Activated CD8-positive, alpha-beta T cell treated with anti-CD3 and anti-CD28 coated beads for 36 hours (primary cell): ENCODE measurements at regions not wholly inside any gene's neighbourhood (a gene's known extent, or its start where the extent isn't known, plus 50 kb on each side); places are given as distances from the start of the nearest gene placed in this dataset.

ENCODE experiments used
- ATAC-seq: fragments of 200-7000 bp; cut with Tn5 transposase; one replicate; pipeline ENCODE4 v1.10.0; 2021; ENCODE audit warnings: mild to moderate bottlenecking, moderate library complexity
- CTCF ChIA-PET: fragments of 350-600 bp; sonication (Branson Sonifier 250); formaldehyde crosslinking; loops from one replicate; lab custom pipeline; 2021; ENCODE audit warnings: antibody characterized with exemption; lab: Charles Lee
- POLR2A ChIA-PET: fragments of 350-600 bp; sonication (Branson Sonifier 250); formaldehyde crosslinking; loops from one replicate; lab custom pipeline; 2021; ENCODE audit warnings: antibody characterized with exemption; lab: Charles Lee
- DNase-seq: peaks from one replicate; pipeline ENCODE4 v3.0.0-alpha.2; 2020
- H3K27ac Mint-ChIP-seq: one replicate; pipeline ENCODE4 v1.8.0; 2021; ENCODE audit warnings: mild to moderate bottlenecking, mixed read lengths
- H3K27me3 Mint-ChIP-seq: one replicate; pipeline ENCODE4 v1.8.0; 2021; ENCODE audit warnings: mixed read lengths
- H3K36me3 Mint-ChIP-seq: one replicate; pipeline ENCODE4 v1.8.0; 2021; ENCODE audit warnings: low read depth, mixed read lengths
- H3K4me1 Mint-ChIP-seq: one replicate; pipeline ENCODE4 v1.8.0; 2021; ENCODE audit warnings: low read depth, mixed read lengths
- H3K4me3 Mint-ChIP-seq: one replicate; pipeline ENCODE4 v1.8.0; 2021; ENCODE audit warnings: mild to moderate bottlenecking, moderate library complexity, mixed read lengths
- H3K9me3 Mint-ChIP-seq: one replicate; pipeline ENCODE4 v1.8.0; 2021; ENCODE audit warnings: mixed read lengths
- CTCF ChIP-seq: fragments of 200-600 bp; IDR thresholded peaks from one replicate; pipeline ENCODE4 v1.8.0; 2022; ENCODE audit warnings: antibody characterized with exemption, mild to moderate bottlenecking
- intact Hi-C: fragments of 100-400 bp; cut with micrococcal nuclease; formaldehyde crosslinking; loops from one replicate; pipeline ENCODE4 v1.10.0; 2022

GRCh38 chr10:128814782-128815181, 652.3 kb upstream of the MGMT start:
- intact Hi-C loops = no loop called here
- TF ChIP-seq CTCF = no peak
- ATAC-seq (no peak), DNase-seq (no peak)
- ChIA-PET CTCF (no interaction called here), POLR2A (no interaction called here)
- H3K4me3 Mint-ChIP-seq = no peak overlapping the region
- no peak overlapping the region for H3K27ac Mint-ChIP-seq
- H3K36me3 Mint-ChIP-seq = no peaks in the 10 kb centered on the region
- H3K9me3 Mint-ChIP-seq = no peaks in the 10 kb centered on the region
- H3K4me1 Mint-ChIP-seq = no peaks in the 10 kb centered on the region
- peaks cover 1% of the 10 kb centered on the region for H3K27me3 Mint-ChIP-seq

GRCh38 chr10:128816726-128817125, 650.3 kb upstream of the MGMT start:
- no peak for TF ChIP-seq CTCF
- Mint-ChIP-seq H3K36me3 (no peaks in the 10 kb centered on the region), H3K27ac (no peak overlapping the region), H3K9me3 (no peaks in the 10 kb centered on the region), H3K27me3 (peaks cover 1% of the 10 kb centered on the region), H3K4me1 (no peaks in the 10 kb centered on the region), H3K4me3 (no peak overlapping the region)
- intact Hi-C loops = no loop called here
- ChIA-PET CTCF (no interaction called here), POLR2A (no interaction called here)
- ATAC-seq (no peak), DNase-seq (no peak)

GRCh38 chr10:128817636-128818035, 649.4 kb upstream of the MGMT start:
- no peak overlapping the region for H3K4me3 Mint-ChIP-seq
- no peak overlapping the region for H3K27ac Mint-ChIP-seq
- no peak for TF ChIP-seq CTCF
- intact Hi-C loops = no loop called here
- CTCF ChIA-PET = no interaction called here
- no peaks in the 10 kb centered on the region for H3K9me3 Mint-ChIP-seq
- H3K4me1 Mint-ChIP-seq = no peaks in the 10 kb centered on the region
- H3K27me3 Mint-ChIP-seq = peaks cover 1% of the 10 kb centered on the region
- POLR2A ChIA-PET = no interaction called here
- no peaks in the 10 kb centered on the region for H3K36me3 Mint-ChIP-seq
- no peak for ATAC-seq
- no peak for DNase-seq

- TF ChIP-seq CTCF = no peak
- CTCF ChIA-PET = no interaction called here
- no peaks in the 10 kb centered on the region for H3K4me1 Mint-ChIP-seq
- H3K27ac Mint-ChIP-seq = no peak overlapping the region
- intact Hi-C loops = no loop called here
- H3K27me3 Mint-ChIP-seq = peaks cover 1% of the 10 kb centered on the region
- ATAC-seq = no peak
- POLR2A ChIA-PET = no interaction called here
- no peaks in the 10 kb centered on the region for H3K36me3 Mint-ChIP-seq
- no peak overlapping the region for H3K4me3 Mint-ChIP-seq
- DNase-seq = no peak
- H3K9me3 Mint-ChIP-seq = no peaks in the 10 kb centered on the region
Measured at GRCh38 chr10:128820663-128821062, 646.4 kb upstream of the MGMT start.

- ChIA-PET CTCF (no interaction called here), POLR2A (no interaction called here)
- Mint-ChIP-seq H3K27ac (no peak overlapping the region), H3K27me3 (peaks cover 1% of the 10 kb centered on the region), H3K4me3 (no peak overlapping the region), H3K4me1 (no peaks in the 10 kb centered on the region), H3K9me3 (no peaks in the 10 kb centered on the region), H3K36me3 (no peaks in the 10 kb centered on the region)
- TF ChIP-seq CTCF = no peak
- DNase-seq (no peak), ATAC-seq (no peak)
- intact Hi-C loops = no loop called here
Measured at GRCh38 chr10:128823201-128823600, 643.8 kb upstream of the MGMT start.
